ENCODE measurements at regions not wholly inside any gene's neighbourhood (a gene's known extent, or its start where the extent isn't known, plus 50 kb on each side); places are given as distances from the start of the nearest gene placed in this dataset.

GRCh38 chrX:861921-862320 lies 231.3 kb downstream of the SHOX start:
- no peaks in the 10 kb centered on the region for H3K36me3 Mint-ChIP-seq (ENCODE audit: unreplicated experiment)
- no peak overlapping the region for H3K4me3 Mint-ChIP-seq (ENCODE audit: unreplicated experiment)
- no peak for TF ChIP-seq CTCF (IDR thresholded peaks at IDR 0.05; ENCODE audit: partially characterized antibody, unreplicated experiment)
- no peak for DNase-seq
- H3K4me1 Mint-ChIP-seq (ENCODE audit: low read depth, unreplicated experiment): no peaks in the 10 kb centered on the region
- H3K27me3 Mint-ChIP-seq (ENCODE audit: unreplicated experiment): no peaks in the 10 kb centered on the region
- no peak overlapping the region for H3K27ac Mint-ChIP-seq (ENCODE audit: unreplicated experiment)
- H3K9me3 Mint-ChIP-seq (ENCODE audit: unreplicated experiment): no peaks in the 10 kb centered on the region

DNA sequence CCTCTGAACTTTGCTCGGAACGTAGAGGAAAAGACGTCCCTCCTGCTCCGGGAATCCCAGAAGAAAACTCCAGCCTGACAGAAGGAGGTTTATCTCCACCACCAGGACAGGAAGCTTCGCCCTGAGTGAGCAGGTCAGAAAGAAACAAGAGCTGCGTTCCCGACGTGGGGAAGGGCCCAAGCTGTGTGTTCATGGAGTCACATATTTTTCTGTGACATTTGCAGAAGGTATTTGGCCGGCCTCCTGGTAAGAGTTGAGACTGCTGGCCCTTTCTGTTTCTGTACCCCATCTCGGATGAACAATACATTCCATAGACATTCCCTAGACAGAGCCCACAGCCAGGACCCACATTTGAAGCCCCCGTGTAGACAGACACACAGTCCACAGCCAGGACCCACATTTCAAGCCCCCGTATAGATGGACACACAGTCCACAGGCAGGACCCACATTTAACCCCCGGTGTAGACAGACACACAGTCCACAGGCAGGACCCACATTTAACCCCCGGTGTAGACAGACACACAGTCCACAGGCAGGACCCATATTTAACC lies 230.8 kb downstream of the SHOX start:
- H3K4me3 Mint-ChIP-seq (ENCODE audit: unreplicated experiment): no peak overlapping the region
- H3K4me1 Mint-ChIP-seq (ENCODE audit: low read depth, unreplicated experiment): no peaks in the 10 kb centered on the region
- H3K36me3 Mint-ChIP-seq (ENCODE audit: unreplicated experiment): no peaks in the 10 kb centered on the region
- H3K27me3 Mint-ChIP-seq (ENCODE audit: unreplicated experiment): no peaks in the 10 kb centered on the region
- no peak overlapping the region for H3K27ac Mint-ChIP-seq (ENCODE audit: unreplicated experiment)
- H3K9me3 Mint-ChIP-seq (ENCODE audit: unreplicated experiment): no peaks in the 10 kb centered on the region
- DNase-seq: no peak
- no peak for TF ChIP-seq CTCF (IDR thresholded peaks at IDR 0.05; ENCODE audit: partially characterized antibody, unreplicated experiment)

- Mint-ChIP-seq H3K4me1 (ENCODE audit: low read depth, unreplicated experiment) (no peaks in the 10 kb centered on the region), H3K9me3 (ENCODE audit: unreplicated experiment) (no peaks in the 10 kb centered on the region)
- no peak for TF ChIP-seq CTCF (IDR thresholded peaks at IDR 0.05; ENCODE audit: partially characterized antibody, unreplicated experiment)
Observed at GRCh38 chrX:859329-859728, 228.7 kb downstream of the SHOX start.

GRCh38 chrX:858542-859078 lies 228.0 kb downstream of the SHOX start:
- Mint-ChIP-seq H3K4me3 (ENCODE audit: unreplicated experiment) (no peak overlapping the region), H3K27me3 (ENCODE audit: unreplicated experiment) (no peaks in the 10 kb centered on the region), H3K9me3 (ENCODE audit: unreplicated experiment) (no peaks in the 10 kb centered on the region), H3K36me3 (ENCODE audit: unreplicated experiment) (no peaks in the 10 kb centered on the region), H3K4me1 (ENCODE audit: low read depth, unreplicated experiment) (no peaks in the 10 kb centered on the region), H3K27ac (ENCODE audit: unreplicated experiment) (no peak overlapping the region)
- no peak for TF ChIP-seq CTCF (IDR thresholded peaks at IDR 0.05; ENCODE audit: partially characterized antibody, unreplicated experiment)
- DNase-seq: no peak

More at GRCh38 chrX:859329-859728, 228.7 kb downstream of the SHOX start:
- DNase-seq: no peak
- no peaks in the 10 kb centered on the region for H3K36me3 Mint-ChIP-seq (ENCODE audit: unreplicated experiment)
- H3K27ac Mint-ChIP-seq (ENCODE audit: unreplicated experiment): no peak overlapping the region
- no peak overlapping the region for H3K4me3 Mint-ChIP-seq (ENCODE audit: unreplicated experiment)
- no peaks in the 10 kb centered on the region for H3K27me3 Mint-ChIP-seq (ENCODE audit: unreplicated experiment)

GRCh38 chrX:857376-857775 lies 226.8 kb downstream of the SHOX start:
- H3K27ac Mint-ChIP-seq (ENCODE audit: unreplicated experiment): no peak overlapping the region

More at GRCh38 chrX:857376-857775, 226.8 kb downstream of the SHOX start:
- Mint-ChIP-seq H3K9me3 (ENCODE audit: unreplicated experiment) (no peaks in the 10 kb centered on the region), H3K27me3 (ENCODE audit: unreplicated experiment) (no peaks in the 10 kb centered on the region), H3K4me1 (ENCODE audit: low read depth, unreplicated experiment) (no peaks in the 10 kb centered on the region), H3K36me3 (ENCODE audit: unreplicated experiment) (no peaks in the 10 kb centered on the region), H3K4me3 (ENCODE audit: unreplicated experiment) (no peak overlapping the region)
- DNase-seq: no peak
- TF ChIP-seq CTCF (IDR thresholded peaks at IDR 0.05; ENCODE audit: partially characterized antibody, unreplicated experiment): no peak

Data from glutamatergic neuron (in vitro differentiated cells).